GM23248 (cell line): ENCODE measurements at regions not wholly inside any gene's neighbourhood (a gene's known extent, or its start where the extent isn't known, plus 50 kb on each side); places are given as distances from the start of the nearest gene placed in this dataset.

ENCODE experiments used
- DNase-seq: peaks from one replicate; pipeline ENCODE4 v3.0.0-alpha.2; 2015
- H2AFZ ChIP-seq: fragments of 200-600 bp; sonication (generic); 2 replicates; pipeline ENCODE4 v1.6.1; 2016; ENCODE audit warnings: antibody characterized with exemption
- H3F3A ChIP-seq: fragments of 200-600 bp; sonication (generic); 2 replicates; pipeline ENCODE4 v1.6.1; 2016; ENCODE audit warnings: mild to moderate bottlenecking, antibody characterized with exemption, mixed run types; ENCODE audit not compliant: insufficient read depth
- H3K27ac ChIP-seq: fragments of 200-600 bp; sonication (generic); 2 replicates; pipeline ENCODE4 v1.5.1; 2016; ENCODE audit warnings: mild to moderate bottlenecking
- H3K27me3 ChIP-seq: fragments of 200-600 bp; sonication (generic); replicated peaks from 2 replicates; pipeline ENCODE4 v1.6.1; 2016; ENCODE audit warnings: mild to moderate bottlenecking; ENCODE audit not compliant: insufficient read depth
- H3K36me3 ChIP-seq: fragments of 200-600 bp; sonication (generic); 2 replicates; pipeline ENCODE4 v1.6.1; 2016; ENCODE audit warnings: low read depth, mild to moderate bottlenecking
- H3K4me1 ChIP-seq: fragments of 200-600 bp; sonication (generic); 2 replicates; pipeline ENCODE4 v1.6.1; 2016; ENCODE audit warnings: mild to moderate bottlenecking; ENCODE audit not compliant: insufficient read depth
- H3K4me2 ChIP-seq: fragments of 200-600 bp; sonication (generic); one replicate; pipeline ENCODE4 v1.6.1; 2016; ENCODE audit warnings: mild to moderate bottlenecking; ENCODE audit not compliant: unreplicated experiment
- H3K4me3 ChIP-seq: fragments of 200-600 bp; sonication (generic); 2 replicates; pipeline ENCODE4 v1.5.1; 2016; ENCODE audit warnings: mild to moderate bottlenecking
- H3K79me2 ChIP-seq: fragments of 200-600 bp; sonication (generic); 2 replicates; pipeline ENCODE4 v1.6.1; 2016; ENCODE audit warnings: mild to moderate bottlenecking; ENCODE audit not compliant: insufficient read depth
- H3K9ac ChIP-seq: fragments of 200-600 bp; sonication (generic); 2 replicates; pipeline ENCODE4 v1.6.1; 2016; ENCODE audit warnings: mild to moderate bottlenecking
- H3K9me2 ChIP-seq: fragments of 200-600 bp; sonication (generic); 2 replicates; pipeline ENCODE4 v1.6.1; 2016; ENCODE audit warnings: mixed run types, mild to moderate bottlenecking, moderate library complexity; ENCODE audit not compliant: insufficient read depth
- H3K9me3 ChIP-seq: fragments of 200-600 bp; sonication (generic); one replicate; pipeline ENCODE4 v1.6.1; 2017; ENCODE audit warnings: low read depth
- H4K20me1 ChIP-seq: fragments of 200-600 bp; sonication (generic); 2 replicates; pipeline ENCODE4 v1.6.0; 2016; ENCODE audit not compliant: insufficient read depth
- EZH2 ChIP-seq: fragments of 200-600 bp; sonication (generic); IDR thresholded peaks from 2 replicates; pipeline ENCODE4 v1.6.1; 2018; ENCODE audit warnings: antibody characterized with exemption, mild to moderate bottlenecking; ENCODE audit not compliant: insufficient read depth, poor library complexity, severe bottlenecking
- EZH2phosphoT487 ChIP-seq: fragments of 200-600 bp; sonication (generic); IDR thresholded peaks from 2 replicates; pipeline ENCODE4 v1.6.1; 2018; ENCODE audit warnings: antibody characterized with exemption, moderate library complexity, mild to moderate bottlenecking, low read depth; ENCODE audit not compliant: insufficient read depth
- WGBS, 2 experiments: methylation state at CpG; one replicate each; pipeline ENCODE4 v1.1.6; 2015 to 2017; ENCODE audit warnings: low lambda C conversion rate in 2 of 2, low coverage in 1 of 2; ENCODE audit errors: missing lambda C conversion rate in 2 of 2; 5-methylcytosine and 5-hydroxymethylcytosine counted together
- in situ Hi-C: fragments of 300-500 bp; cut with MboI; formaldehyde crosslinking; loops from 2 replicates; pipeline ENCODE4 v1.15.0; 2020

- WGBS, 2 experiments = 70 to 77% methylated on average over 2 of the region's 2 CpGs
- Histone ChIP-seq H2AFZ (no peak overlapping the region), H3K27me3 (no peaks in the 10 kb centered on the region), H3K9me2 (no peaks in the 10 kb centered on the region), H3K4me2 (no peak overlapping the region), H3K79me2 (no peaks in the 10 kb centered on the region), H3K4me1 (no peaks in the 10 kb centered on the region), H3K9me3 (no peaks in the 10 kb centered on the region), H3K9ac (no peak overlapping the region), H4K20me1 (no peaks in the 10 kb centered on the region), H3F3A (no peaks in the 10 kb centered on the region), H3K27ac (no peak overlapping the region), H3K36me3 (no peaks in the 10 kb centered on the region), H3K4me3 (no peak overlapping the region)
- no peak for DNase-seq
- TF ChIP-seq EZH2phosphoT487 = no peak
- in situ Hi-C loops = no loop called here
These were observed 312.6 kb upstream of the ID4 start for GRCh38 chr6:19524366-19525186.

- in situ Hi-C loops = no loop called here
- no peaks in the 10 kb centered on the region for H3K4me1 ChIP-seq
- H3K27ac ChIP-seq = no peak overlapping the region
- H3K27me3 ChIP-seq = no peaks in the 10 kb centered on the region
- no peak for DNase-seq
- no peak overlapping the region for H3K4me3 ChIP-seq
- H2AFZ ChIP-seq = no peak overlapping the region
- no peaks in the 10 kb centered on the region for H3K79me2 ChIP-seq
- H3K36me3 ChIP-seq = no peaks in the 10 kb centered on the region
- TF ChIP-seq EZH2phosphoT487 = no peak
- no peak for TF ChIP-seq EZH2
- H3K4me2 ChIP-seq = no peak overlapping the region
- H3F3A ChIP-seq = no peaks in the 10 kb centered on the region
- WGBS, 2 experiments = 10 to 12% methylated on average over 3 of the region's 3 CpGs
- no peaks in the 10 kb centered on the region for H4K20me1 ChIP-seq
- H3K9me3 ChIP-seq = no peaks in the 10 kb centered on the region
- H3K9me2 ChIP-seq = no peaks in the 10 kb centered on the region
- no peak overlapping the region for H3K9ac ChIP-seq
These were observed 311.5 kb upstream of the ID4 start for GRCh38 chr6:19525673-19526072.

GRCh38 chr6:19530188-19530587 is 307.0 kb upstream of the ID4 start:
- Histone ChIP-seq H3K9me2 (no peaks in the 10 kb centered on the region), H3K27ac (no peak overlapping the region), H3K27me3 (no peaks in the 10 kb centered on the region), H2AFZ (no peak overlapping the region), H3K4me1 (no peaks in the 10 kb centered on the region), H3K9me3 (no peaks in the 10 kb centered on the region), H3K36me3 (no peaks in the 10 kb centered on the region), H3K4me3 (no peak overlapping the region), H3K4me2 (no peak overlapping the region), H3K79me2 (no peaks in the 10 kb centered on the region), H4K20me1 (no peaks in the 10 kb centered on the region), H3K9ac (no peak overlapping the region), H3F3A (no peaks in the 10 kb centered on the region)
- in situ Hi-C loops = no loop called here
- TF ChIP-seq EZH2 (no peak), EZH2phosphoT487 (no peak)
- WGBS, 2 experiments = 89 to 92% methylated on average over 1 of the region's 1 CpG
- DNase-seq = no peak

- WGBS, 2 experiments = 42 to 50% methylated on average over 2 of the region's 2 CpGs
- Histone ChIP-seq H2AFZ (no peak overlapping the region), H3K9ac (no peak overlapping the region), H3F3A (no peaks in the 10 kb centered on the region), H3K4me3 (no peak overlapping the region), H3K27ac (no peak overlapping the region), H3K9me3 (no peaks in the 10 kb centered on the region), H3K36me3 (no peaks in the 10 kb centered on the region), H3K4me2 (no peak overlapping the region), H3K79me2 (no peaks in the 10 kb centered on the region), H3K4me1 (no peaks in the 10 kb centered on the region), H4K20me1 (no peaks in the 10 kb centered on the region), H3K27me3 (no peaks in the 10 kb centered on the region), H3K9me2 (no peaks in the 10 kb centered on the region)
- TF ChIP-seq EZH2 (no peak), EZH2phosphoT487 (no peak)
- in situ Hi-C loops = no loop called here
- DNase-seq = no peak
These were observed 301.8 kb upstream of the ID4 start for GRCh38 chr6:19535351-19535750.

- Histone ChIP-seq H3K9me2 (no peaks in the 10 kb centered on the region), H3K9me3 (no peaks in the 10 kb centered on the region), H3K36me3 (no peaks in the 10 kb centered on the region), H3K4me2 (no peak overlapping the region), H3K27ac (no peak overlapping the region), H3F3A (no peaks in the 10 kb centered on the region), H3K4me3 (no peak overlapping the region), H3K9ac (no peak overlapping the region), H2AFZ (no peak overlapping the region), H4K20me1 (no peaks in the 10 kb centered on the region), H3K79me2 (no peaks in the 10 kb centered on the region), H3K27me3 (no peaks in the 10 kb centered on the region), H3K4me1 (no peaks in the 10 kb centered on the region)
- TF ChIP-seq EZH2 = no peak
- no peak for TF ChIP-seq EZH2phosphoT487
- 84 to 86% methylated on average over 3 of the region's 3 CpGs for WGBS, 2 experiments
- in situ Hi-C loops = no loop called here
- DNase-seq = no peak
These were observed 300.3 kb upstream of the ID4 start for GRCh38 chr6:19536838-19537237.
